Choroid plexus epithelial cell (primary cell): ENCODE measurements at regions not wholly inside any gene's neighbourhood (a gene's known extent, or its start where the extent isn't known, plus 50 kb on each side); places are given as distances from the start of the nearest gene placed in this dataset.
"Not testable (repeated sequence)": the region's sequence is repeated elsewhere in the genome, so short reads cannot be mapped to it uniquely, and the experiment has no call there.

ENCODE experiments used
- DNase-seq: peaks from one replicate; pipeline ENCODE4 v3.0.0-alpha.2; 2010; ENCODE audit warnings: low read depth
- H3K4me3 ChIP-seq: 2 replicates; pipeline ENCODE4 v1.5.1; 2011; ENCODE audit warnings: low read depth, mild to moderate bottlenecking, control low read depth, low read length, moderate library complexity
- TF ChIP-seq, protein P1 (sequence below): conservative IDR thresholded peaks from 2 replicates; pipeline ENCODE4 v1.5.1; 2011; ENCODE audit warnings: low read depth, mild to moderate bottlenecking, control low read depth, inconsistent platforms, low read length, moderate library complexity

DNA sequence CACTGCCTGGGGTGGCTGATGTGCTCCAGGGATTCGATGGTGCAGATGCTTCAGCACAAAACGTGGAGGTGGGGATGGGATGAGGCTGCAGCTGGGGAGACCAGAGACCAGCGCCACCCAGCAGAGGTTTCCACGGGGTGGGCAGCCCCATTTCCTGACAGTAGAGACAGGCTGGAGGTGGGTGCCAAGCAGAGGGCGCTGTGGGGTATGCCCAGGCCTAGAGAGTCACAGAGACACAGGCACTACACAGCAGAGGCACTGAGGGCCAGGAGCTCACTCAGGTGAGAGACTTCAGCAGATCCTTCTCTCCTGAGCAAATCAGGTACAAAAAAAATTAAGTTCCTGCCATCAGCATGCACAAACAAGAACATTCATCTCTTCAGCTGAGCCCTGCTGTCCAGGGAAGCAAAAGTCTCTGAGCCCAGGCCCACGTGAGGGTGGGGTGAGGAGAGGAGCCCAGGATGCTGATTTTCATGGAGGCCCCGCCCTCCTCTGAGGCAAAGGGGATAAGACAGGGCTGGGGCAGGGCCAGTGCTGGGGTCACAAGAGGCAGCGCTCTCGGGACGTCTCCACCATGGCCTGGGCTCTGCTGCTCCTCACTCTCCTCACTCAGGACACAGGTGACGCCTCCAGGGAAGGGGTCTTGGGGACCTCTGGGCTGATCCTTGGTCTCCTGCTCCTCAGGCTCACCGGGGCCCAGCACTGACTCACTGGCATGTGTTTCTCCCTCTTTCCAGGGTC is 53.1 kb downstream of the GGTLC2 start:
- no peak overlapping the region for H3K4me3 ChIP-seq
- TF ChIP-seq, protein P1, sequence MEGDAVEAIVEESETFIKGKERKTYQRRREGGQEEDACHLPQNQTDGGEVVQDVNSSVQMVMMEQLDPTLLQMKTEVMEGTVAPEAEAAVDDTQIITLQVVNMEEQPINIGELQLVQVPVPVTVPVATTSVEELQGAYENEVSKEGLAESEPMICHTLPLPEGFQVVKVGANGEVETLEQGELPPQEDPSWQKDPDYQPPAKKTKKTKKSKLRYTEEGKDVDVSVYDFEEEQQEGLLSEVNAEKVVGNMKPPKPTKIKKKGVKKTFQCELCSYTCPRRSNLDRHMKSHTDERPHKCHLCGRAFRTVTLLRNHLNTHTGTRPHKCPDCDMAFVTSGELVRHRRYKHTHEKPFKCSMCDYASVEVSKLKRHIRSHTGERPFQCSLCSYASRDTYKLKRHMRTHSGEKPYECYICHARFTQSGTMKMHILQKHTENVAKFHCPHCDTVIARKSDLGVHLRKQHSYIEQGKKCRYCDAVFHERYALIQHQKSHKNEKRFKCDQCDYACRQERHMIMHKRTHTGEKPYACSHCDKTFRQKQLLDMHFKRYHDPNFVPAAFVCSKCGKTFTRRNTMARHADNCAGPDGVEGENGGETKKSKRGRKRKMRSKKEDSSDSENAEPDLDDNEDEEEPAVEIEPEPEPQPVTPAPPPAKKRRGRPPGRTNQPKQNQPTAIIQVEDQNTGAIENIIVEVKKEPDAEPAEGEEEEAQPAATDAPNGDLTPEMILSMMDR, result no peak
- DNase-seq, result no peak

DNA sequence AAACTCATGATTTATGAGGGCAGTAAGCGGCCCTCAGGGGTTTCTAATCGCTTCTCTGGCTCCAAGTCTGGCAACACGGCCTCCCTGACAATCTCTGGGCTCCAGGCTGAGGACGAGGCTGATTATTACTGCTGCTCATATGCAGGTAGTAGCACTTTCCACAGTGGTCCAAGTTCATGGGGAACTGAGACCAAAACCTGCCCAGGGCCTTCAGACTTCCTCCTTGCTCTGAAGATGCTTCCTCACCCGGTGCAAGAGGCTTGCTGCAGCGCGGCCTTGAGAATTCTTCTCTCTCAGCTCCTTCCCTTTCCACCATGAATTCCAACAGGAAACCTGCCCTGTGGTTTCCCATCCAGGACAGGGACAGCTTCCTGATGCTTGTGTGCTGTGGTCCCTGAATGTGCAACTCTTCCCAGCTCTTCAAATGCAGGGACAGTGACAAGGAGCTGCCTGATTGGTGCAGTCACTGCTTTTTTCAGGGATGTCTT is 53.9 kb downstream of the GGTLC2 start:
- TF ChIP-seq, protein P1, result no peak
- DNase-seq, result no peak
- H3K4me3 ChIP-seq, result no peak overlapping the region

DNA sequence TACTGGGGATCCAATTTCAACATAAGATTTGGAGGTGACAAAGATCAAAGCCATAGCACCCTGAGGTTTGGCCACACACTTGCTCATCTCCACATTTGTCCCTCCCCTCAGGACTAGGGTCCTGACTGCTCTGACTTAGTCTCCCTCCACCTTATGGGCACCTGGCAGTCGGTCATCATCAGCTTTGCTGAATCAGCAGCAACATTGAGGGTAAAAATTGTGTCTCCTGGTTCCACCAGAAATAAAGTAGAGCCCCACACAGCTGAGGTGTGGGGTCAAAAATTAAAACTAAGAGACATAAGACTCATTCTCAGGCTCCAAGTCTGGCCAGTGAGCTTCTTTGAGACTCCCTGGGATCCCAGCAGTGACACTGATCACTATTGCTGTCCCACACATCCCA is 56.2 kb downstream of the GGTLC2 start:
- H3K4me3 ChIP-seq, result no peak overlapping the region
- TF ChIP-seq, protein P1, result no peak
- no peak for DNase-seq

DNA sequence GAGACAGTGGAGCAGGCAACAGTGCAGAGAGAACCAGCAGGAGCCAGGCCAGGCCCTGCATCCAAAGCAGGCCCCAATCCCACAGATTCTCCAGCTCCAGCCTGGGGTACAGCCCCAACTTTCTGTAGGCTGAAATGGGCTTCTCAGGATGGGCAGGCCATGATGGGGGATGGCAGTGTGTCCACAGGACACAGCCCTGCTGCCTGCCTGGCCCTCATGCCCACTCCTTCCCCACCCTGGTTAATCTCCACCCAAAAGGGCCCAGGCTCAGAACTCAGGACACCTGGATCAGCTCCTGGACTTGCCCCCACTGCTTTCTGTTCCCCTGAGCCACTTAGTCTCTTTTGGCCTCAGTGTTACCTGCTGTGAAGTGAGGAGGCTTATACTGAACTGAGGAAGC is 57.1 kb downstream of the GGTLC2 start:
- not testable (repeated sequence) for DNase-seq, H3K4me3 ChIP-seq

DNA sequence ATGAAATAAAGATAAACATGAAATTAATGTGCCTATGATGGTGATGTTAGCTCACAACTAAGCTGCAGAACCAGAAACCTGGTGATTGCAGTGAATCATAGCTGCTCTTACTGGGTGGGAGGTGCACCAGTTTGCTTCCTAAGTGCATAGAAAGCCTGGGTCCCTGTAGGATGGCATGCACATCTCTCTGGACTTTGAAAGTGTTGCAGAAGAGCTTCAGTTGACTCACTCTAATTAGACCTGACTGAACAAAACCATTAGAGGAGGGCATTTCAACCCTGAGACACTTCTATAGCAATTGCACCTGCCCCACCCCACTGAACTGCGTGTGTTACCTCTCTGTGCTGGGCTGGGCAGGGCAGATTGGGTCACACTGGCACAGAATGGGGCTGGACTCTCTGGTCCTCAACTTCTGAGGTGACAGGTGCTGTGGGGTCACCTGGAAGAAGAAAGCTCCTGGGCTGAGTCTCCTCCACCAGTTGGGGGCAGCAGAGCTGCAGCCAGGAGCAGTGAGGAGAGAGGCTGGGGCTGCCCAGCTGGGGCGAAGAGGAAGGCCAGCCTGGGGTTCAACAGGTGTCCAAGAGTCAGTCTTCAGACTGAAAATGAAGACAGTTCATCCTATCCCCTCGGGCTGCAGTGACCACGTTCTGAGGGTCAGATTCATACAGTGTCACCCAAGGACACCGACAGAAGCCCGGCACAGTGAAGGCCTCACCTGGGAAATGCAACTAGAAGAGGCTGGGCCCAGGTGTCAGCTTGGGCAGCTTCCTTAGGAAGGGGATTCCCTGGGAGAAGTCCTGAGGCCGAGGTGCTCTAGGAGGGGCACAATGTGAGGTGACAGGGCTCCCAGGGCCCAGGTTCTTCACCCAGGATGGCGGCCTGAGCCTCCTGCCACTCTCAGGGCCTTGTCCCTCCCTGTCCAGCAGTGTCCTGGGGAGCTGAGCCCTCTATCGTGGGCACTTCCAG is 58.1 kb downstream of the GGTLC2 start:
- no peak for DNase-seq
- TF ChIP-seq, protein P1, result peak; percentile 54
- H3K4me3 ChIP-seq, result no peak overlapping the region

DNA sequence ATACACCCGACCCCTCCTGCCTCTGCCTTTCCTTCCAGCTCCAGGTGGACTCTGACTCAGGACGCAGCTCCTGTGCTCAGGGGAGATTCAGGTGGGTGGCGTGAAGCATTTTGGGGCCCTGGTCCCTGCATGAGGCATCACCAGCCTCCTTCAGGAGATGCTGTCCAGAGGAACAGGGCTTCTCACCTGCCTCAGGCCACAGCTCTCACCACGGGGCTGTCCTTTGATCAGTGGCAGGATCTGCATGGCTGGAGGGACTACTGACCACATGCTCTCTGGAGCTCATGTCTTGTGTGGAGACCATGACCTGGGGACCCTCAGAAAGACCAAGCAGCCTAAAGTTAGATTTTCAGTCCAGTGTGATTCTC is 58.8 kb downstream of the GGTLC2 start:
- H3K4me3 ChIP-seq, result no peak overlapping the region
- TF ChIP-seq, protein P1, result no peak
- DNase-seq, result no peak

DNA sequence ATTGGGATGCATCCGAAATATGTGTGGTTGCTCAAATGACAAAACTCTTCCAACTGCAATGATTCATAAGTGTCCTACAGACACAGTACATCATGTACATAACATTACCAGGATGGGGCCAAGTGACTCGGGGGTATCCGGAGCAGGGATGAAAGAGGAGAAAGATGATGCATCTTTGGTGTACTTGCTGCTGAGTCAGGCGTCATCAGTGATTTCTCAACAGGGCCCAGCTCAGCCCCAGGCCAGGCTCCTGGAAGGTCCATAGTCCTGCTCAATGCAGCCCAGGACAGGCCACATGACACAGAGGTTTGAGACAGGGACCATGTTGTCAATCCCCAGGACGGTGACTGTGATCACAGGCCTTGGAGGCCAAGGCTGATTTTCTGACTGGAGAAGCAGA is 59.3 kb downstream of the GGTLC2 start:
- peak; percentile 54 for DNase-seq
- TF ChIP-seq, protein P1, result no peak
- H3K4me3 ChIP-seq, result no peak overlapping the region
